Esophagus muscularis mucosa (tissue), 3 donors: ENCODE measurements at regions not wholly inside any gene's neighbourhood (a gene's known extent, or its start where the extent isn't known, plus 50 kb on each side); places are given as distances from the start of the nearest gene placed in this dataset.
"Not testable (repeated sequence)": the region's sequence is repeated elsewhere in the genome, so short reads cannot be mapped to it uniquely, and the experiment has no call there.

Source experiments
- CTCF ChIP-seq, 3 experiments: fragments of 200-600 bp in 2 of 3; fragments of 450-650 bp in 1 of 3; sonication (generic) in 2 of 3; IDR thresholded peaks; one replicate each; pipeline ENCODE4 v1.5.1; 2017 to 2019; ENCODE audit warnings: antibody characterized with exemption in 3 of 3, mild to moderate bottlenecking in 2 of 3, moderate library complexity in 1 of 3
- POLR2A ChIP-seq: fragments of 450-650 bp; IDR thresholded peaks from one replicate; pipeline ENCODE4 v1.6.1; 2017; ENCODE audit warnings: antibody characterized with exemption, moderate library complexity, mild to moderate bottlenecking, low read depth
- POLR2AphosphoS5 ChIP-seq, 2 donors: sonication (generic); formaldehyde crosslinking; IDR thresholded peaks; one replicate each; pipeline ENCODE4 v1.6.1; 2017; ENCODE audit warnings: antibody characterized with exemption in 2 of 2

- not testable (repeated sequence) for TF ChIP-seq CTCF (IDR thresholded peaks at IDR 0.05); POLR2AphosphoS5 (IDR thresholded peaks at IDR 0.05); POLR2A
Measured at GRCh38 chr11:98770046-98770445, 250.7 kb upstream of the CNTN5 start.
